Sciatic nerve (tissue), 2 donors: ENCODE measurements at regions not wholly inside any gene's neighbourhood (a gene's known extent, or its start where the extent isn't known, plus 50 kb on each side); places are given as distances from the start of the nearest gene placed in this dataset.

ENCODE experiments used
- ATAC-seq: fragments of 200-7000 bp; cut with Tn5 transposase; one replicate; pipeline ENCODE4 v1.9.1; 2020; ENCODE audit warnings: mild to moderate bottlenecking, moderate library complexity
- DNase-seq: peaks from one replicate; pipeline ENCODE4 v3.0.0-alpha.2; 2020; ENCODE audit warnings: low spot score
- intact Hi-C: fragments of 100-400 bp; cut with DNase I; formaldehyde crosslinking; loops from one replicate; pipeline ENCODE4 v1.14.2; 2022
- donor health status: DM: no; HTN: no; CAD: no.
- donor health status: DM: no; HTN: no; CAD: no.

DNA sequence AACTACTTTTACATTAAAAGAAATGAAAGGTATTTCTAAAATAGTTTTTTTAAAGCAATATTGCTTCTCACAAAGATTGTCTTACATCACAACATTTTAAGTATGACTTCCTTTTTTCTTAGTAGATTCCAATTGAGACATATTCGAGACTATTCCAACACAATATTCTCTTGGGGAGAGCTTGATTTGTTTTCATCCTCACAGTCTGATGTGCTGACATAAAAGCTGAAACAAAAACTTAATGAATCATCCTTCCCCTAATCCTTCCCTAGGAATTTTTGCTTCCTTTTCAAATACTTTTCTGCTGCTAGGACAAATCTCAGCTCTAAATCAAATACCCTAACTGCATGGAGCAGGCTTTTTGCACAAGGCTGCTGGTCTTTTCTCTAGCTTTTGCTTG, 245.8 kb upstream of the MAP3K1 start:
- DNase-seq, result no peak
- intact Hi-C loops, result no loop called here
- ATAC-seq, result peak; percentile 82

DNA sequence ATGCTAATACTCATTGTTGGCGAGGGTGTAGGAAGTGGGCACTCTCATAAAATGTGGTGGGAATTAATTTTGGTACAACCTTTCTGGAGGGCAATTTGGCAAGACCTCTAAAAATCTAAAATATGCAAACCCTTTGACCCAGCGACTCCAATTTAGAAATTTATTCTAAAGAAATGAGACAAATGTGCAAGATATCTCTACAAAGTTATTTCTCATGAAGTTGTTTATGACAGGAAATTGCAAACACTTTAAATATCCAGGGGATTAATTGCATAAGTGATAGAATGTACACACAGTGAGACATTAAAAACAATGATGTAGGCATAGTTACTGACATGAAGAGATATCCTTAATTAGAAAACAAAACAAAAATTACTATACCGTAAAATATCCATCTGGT, 246.3 kb upstream of the MAP3K1 start:
- no peak for DNase-seq
- no peak for ATAC-seq
- intact Hi-C loops, result no loop called here

- intact Hi-C loops, result no loop called here
- ATAC-seq, result no peak
- DNase-seq, result no peak
Measured at GRCh38 chr5:56567278-56567677, 248.1 kb upstream of the MAP3K1 start.

DNA sequence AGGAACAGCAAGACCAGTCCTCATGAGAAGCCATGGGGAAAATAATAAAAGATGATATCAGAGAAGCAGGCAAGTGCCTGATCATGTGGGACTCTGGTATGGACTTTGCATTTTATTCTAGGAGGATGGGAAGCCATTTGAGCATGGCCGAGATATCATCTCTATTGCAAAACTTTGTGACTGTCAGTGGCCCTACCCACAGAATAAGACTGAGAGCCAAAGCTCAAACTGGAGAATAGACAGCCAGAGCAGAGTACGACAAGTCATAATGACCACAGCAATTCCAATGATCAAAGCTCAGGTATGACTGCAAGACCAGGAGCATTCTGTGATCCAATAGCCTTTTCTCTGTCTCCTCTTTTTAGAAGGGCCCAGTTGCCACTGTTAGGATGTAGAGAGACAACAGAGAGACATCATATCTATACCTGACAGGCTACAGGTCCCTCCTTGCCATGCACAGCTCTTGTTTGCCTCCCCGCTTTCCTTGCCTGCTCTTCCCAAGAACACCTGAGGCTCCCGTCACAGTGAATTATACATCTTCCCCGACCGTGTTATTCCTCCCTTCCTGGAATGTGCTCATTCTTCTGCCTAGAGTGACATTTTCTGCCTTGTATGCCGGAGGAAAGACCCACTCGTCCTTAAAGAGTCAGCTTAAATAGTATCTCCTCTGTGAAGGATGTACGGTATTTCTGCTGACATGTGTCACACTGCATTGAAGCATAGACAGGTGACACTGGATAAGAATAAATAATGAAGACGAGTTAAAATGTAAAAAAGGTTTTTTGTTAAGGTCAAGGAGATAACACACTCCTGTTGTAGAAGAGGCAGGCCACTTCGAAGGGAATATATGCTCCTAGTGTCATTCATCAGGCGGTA, 248.7 kb upstream of the MAP3K1 start:
- intact Hi-C loops, result no loop called here
- DNase-seq (no peak), ATAC-seq (no peak)

DNA sequence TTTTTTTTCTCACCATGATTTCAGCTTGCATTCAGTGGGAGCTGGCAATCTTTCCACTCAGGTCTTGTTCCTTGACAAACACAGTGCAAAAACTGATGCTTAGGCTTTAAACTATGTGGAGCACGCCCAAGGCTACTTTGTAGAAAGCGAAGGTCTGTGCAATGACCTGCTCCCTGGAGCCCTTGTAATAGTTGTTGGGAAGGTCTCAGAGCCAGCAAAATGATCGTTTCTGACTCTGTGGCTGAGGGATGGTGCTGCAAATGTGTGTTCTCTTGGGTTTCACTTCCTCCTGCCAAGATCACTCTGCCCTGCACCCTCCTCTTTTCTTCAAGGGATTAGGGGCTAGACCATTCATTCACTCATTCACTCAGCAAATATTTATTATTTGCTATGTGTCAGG, 249.7 kb upstream of the MAP3K1 start:
- ATAC-seq (peak; percentile 13), DNase-seq (no peak)
- intact Hi-C loops, result no loop called here

DNA sequence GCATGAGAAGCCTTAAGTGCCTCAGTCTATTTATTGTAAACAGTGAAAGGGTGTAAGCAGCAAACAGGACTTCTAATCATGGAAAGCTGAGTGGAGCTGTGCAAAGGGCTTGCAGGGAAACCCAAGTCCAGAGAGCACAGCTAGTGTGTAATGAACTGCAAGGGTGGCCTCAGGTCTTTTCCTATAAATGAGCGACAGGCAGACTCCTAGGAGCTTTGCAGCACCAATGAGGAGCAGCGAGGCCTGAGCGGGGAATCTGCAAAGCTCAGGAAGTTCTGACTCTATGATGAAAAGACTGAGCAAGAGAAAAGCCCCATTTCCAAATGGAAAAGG, 250.1 kb upstream of the MAP3K1 start:
- DNase-seq (no peak), ATAC-seq (peak; percentile 42)
- intact Hi-C loops, result no loop called here

DNA sequence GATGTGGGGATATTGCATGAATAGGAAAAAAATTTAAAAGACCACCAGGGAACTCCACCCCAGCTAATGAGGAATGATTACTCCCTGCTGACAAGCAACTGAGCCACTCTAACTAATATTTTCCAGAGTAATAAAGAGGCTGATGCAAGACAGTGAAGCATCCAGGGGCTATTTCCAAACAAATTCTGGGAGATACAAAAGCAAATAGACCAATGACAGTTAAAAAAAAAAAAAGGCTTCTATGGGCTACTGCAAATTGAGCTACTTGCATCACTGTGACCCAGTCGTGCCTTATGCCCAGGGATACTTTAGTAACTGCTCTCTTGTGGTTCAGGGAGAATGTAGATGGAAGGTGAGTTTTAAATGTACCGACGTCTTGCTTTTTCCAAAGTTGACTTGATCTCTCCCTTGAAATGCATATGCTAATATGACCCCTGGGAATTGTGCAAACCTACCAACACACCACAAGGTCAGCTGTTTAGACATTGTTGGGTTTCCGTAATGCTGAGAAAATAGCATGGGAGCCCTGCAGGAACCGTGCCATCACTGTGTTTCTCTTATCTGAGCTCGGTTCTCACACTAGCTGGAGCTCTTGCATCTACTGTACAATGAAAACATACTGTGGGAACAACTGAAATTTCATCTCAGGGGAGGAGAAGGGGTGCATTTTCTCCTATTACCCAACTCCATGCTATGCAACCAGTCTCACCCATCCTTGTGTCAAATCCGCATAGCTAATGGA, 250.6 kb upstream of the MAP3K1 start:
- intact Hi-C loops, result no loop called here
- DNase-seq (no peak), ATAC-seq (peak; percentile 86)

GRCh38 chr5:56561455-56561854, 253.9 kb upstream of the MAP3K1 start:
- ATAC-seq (no peak), DNase-seq (no peak)
- intact Hi-C loops, result no loop called here

DNA sequence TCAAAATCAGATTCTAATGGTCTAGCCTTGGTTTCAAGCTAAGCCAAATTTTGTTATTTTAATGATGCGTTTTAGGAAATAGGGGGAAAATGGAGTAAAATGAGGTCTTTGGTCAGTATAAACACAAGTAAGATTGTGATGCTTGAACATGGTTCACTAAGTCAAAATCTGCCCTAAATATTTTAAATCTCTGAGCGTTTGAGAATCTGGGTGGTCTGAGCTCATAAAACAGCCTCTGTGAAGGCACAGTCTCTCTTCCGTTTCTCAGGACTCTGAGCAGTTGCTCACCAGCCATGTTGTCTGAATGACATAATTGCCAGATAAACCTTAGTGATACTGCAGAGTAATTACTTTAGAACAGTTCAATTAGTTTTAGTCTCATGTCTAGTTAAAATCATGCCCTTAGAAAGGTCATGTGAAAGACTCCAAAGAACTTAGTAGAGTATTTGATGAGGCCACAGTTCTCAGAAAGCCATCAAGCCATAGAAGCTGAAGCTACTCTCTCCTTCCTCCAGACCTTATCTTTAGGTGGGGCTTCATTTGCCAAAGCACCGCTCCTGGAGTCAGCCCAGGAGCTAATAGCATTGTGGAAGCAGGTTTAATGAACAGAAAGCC, 257.1 kb upstream of the MAP3K1 start:
- DNase-seq, result no peak
- intact Hi-C loops, result no loop called here

DNA sequence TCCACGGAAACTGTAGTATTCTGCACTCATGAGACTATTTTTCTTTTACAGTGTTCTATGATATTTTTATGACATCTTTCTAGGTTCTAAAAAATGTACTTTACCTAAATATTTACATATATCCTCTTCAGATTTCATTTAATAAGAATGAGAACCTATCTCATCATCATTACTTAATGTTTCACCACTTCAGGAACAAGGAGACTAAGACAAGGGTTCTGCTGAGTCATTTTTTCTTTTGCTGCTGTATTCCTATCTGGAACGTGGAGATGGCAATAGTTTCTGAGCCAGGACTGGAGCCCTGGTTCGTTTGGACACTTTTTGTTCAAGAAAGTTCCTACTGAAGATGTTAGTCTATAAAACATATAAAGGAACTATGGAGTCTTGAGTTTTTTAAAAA, 258.2 kb upstream of the MAP3K1 start:
- intact Hi-C loops, result no loop called here
- ATAC-seq, result no peak
- no peak for DNase-seq

More for the DNA sequence above, 257.1 kb upstream of the MAP3K1 start:
- no peak for ATAC-seq

- DNase-seq (no peak), ATAC-seq (no peak)
- intact Hi-C loops, result no loop called here
Measured at GRCh38 chr5:56552612-56553268, 262.6 kb upstream of the MAP3K1 start.

GRCh38 chr5:56550227-56550626, 265.1 kb upstream of the MAP3K1 start:
- DNase-seq (no peak), ATAC-seq (no peak)
- intact Hi-C loops, result no loop called here

DNA sequence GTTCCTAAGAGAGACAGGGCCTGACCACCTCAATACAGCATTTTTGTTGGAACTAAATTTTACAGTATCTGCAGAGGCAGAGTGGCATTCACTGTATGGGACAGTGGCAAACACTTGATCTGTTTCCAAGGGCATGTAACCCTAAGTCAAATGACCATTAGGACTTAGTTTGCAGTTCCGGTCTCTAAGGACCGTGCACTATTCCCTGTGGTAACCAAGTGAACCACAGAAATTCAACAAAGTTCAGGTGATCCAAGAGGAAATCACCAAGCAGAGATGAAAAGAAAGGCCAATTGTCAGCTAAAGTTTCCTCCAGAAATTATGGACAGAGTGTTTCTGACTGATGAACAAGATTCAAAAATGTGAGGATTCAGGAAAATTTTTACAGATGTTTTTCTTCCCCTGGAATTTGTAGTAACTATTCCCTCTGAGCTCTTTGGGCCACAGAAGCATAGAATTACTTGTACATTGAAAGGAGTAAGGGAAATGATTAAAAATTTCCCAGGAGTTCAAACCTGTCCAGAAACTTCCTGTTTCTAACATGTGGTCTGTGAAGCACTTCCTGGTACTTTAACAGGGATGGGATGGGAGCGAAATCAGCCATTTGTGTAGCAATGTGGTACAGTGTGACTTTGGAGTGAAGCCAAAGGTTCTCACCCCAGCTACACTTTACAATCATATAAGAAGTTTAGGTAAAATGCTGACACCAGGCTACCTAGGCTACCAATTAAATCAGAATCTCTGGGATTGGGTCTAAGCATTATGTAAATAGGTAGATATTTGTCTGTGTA, 266.1 kb upstream of the MAP3K1 start:
- ATAC-seq, result no peak
- DNase-seq, result no peak
- intact Hi-C loops, result no loop called here

- DNase-seq (no peak), ATAC-seq (no peak)
- intact Hi-C loops, result no loop called here
Measured at GRCh38 chr5:56545016-56545415, 270.3 kb upstream of the MAP3K1 start.

DNA sequence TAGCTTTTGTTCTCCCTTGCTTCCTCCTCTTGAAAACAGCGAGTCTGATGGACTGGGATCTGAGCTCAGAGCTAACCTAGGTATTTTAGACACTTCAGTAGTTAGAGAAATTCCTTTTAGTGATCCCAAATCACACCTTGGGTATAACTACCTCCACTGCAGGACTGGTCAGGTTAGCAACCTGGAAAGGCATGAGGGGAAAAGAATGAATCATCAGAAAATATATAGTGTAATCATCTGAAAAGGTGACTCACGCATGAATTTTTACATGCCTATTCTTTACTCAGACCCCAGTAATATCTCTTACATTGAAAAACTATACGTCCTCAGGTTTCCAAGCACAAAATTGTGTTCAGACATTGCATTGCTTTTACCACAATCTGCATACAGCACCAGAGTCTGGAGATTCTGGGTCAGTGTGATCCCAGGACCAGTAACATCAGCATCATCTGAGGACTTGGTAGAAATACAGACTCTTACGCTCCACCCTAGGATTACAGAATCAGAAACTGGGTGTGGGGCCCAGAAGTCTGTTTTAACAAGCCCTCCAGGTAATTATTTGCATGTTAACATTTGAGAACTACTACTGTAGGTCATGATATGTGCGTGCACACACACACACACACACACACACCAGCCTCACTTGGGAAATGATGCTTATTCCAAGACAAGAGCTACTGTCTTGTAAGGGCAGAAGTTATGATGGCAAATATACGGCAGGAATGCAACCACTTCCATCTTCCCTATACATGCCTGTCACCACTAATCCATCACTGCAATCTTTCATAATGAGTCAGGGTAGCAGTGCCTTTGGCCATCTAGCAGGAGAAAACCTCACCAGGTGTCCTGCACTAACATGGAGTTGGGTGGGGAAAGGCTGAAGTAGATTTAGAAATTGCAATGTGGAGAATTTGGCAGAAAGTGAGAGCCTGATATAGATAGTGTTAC, 271.6 kb upstream of the MAP3K1 start:
- DNase-seq, result no peak
- ATAC-seq, result no peak
- intact Hi-C loops, result no loop called here

- ATAC-seq, result no peak
- intact Hi-C loops, result no loop called here
- no peak for DNase-seq
Measured at GRCh38 chr5:56540266-56540665, 275.1 kb upstream of the MAP3K1 start.

GRCh38 chr5:56538580-56538979, 276.8 kb upstream of the MAP3K1 start:
- no peak for DNase-seq
- ATAC-seq, result no peak

DNA sequence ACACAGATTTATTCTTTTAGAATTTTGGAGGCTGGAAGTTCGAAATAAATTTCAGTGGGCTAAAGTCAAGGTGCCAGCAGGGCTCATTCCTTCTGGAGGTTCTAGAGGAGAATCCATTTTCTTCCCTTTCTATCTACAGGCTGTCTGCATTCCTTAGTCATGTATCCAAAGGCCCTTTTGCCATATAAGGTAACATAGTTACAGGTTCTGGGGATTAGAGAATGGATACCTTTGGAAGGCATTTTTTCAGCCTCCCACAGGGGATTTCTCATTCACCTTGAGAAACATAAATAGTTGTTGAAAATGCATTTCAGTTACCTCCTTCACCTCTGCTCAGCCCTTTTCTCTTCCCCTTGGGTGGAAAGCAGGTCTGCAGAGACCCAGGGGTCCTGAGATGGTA, 280.0 kb upstream of the MAP3K1 start:
- ATAC-seq (no peak), DNase-seq (no peak)
- intact Hi-C loops, result no loop called here

More at GRCh38 chr5:56538580-56538979, 276.8 kb upstream of the MAP3K1 start:
- intact Hi-C loops, result no loop called here
